Right renal pelvis (tissue), 4 donors: ENCODE measurements at regions not wholly inside any gene's neighbourhood (a gene's known extent, or its start where the extent isn't known, plus 50 kb on each side); places are given as distances from the start of the nearest gene placed in this dataset.
A peak's percentile ranks its signal among the peaks of the same experiment; 100 is the strongest.

Experiments used
- DNase-seq, 4 donors: peaks; one replicate each; pipeline ENCODE4 v3.0.0-alpha.2; 2013; ENCODE audit warnings: low read depth in 4 of 4, low spot score in 3 of 4, missing footprints in 1 of 4

GRCh38 chr20:24862186-24862585, 86.9 kb upstream of the CST7 start:
- no peak for DNase-seq

DNA sequence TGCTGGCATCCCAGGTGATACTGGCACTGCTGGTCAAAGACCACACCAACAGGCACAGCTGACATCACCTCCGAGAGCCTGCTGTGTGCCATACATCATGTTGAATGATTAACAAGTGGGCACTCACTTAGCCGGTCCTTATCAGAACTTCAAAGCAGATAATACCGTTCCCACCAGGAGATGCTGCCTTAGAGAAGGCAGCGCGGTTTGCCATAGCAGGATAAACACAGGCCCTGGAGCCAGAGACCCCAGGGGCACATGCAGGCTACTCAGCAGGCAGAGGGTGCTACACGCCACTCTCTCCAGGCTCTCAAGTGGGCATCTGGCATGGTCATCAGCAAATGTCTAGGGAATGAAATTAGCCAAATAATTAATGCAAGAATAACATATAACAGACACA, 86.5 kb upstream of the CST7 start:
- DNase-seq, result no peak

GRCh38 chr20:24863356-24863755, 85.7 kb upstream of the CST7 start:
- DNase-seq, result no peak

- no peak for DNase-seq
Observed at GRCh38 chr20:24866008-24866407, 83.1 kb upstream of the CST7 start.

DNA sequence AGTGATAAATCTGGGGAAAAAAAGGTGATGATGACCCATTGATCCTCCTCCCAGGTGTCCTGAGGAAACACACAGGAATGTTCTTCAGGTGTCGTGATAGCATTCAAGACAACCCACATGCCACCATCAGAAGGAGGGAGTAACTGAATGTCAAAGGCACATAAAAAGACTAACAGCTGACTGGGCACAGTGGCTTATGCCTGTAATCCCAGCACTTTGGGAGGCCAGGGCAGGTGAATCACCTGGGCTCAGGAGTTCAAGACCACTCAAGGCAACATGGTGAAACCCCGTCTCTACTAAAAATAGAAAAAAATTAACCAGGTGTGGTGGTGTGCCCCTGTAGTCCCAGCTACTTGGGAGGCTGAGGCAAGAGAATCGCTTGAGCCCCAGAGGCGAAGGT, 82.3 kb upstream of the CST7 start:
- no peak for DNase-seq

GRCh38 chr20:24867556-24867955, 81.5 kb upstream of the CST7 start:
- DNase-seq, result no peak

- DNase-seq, result no peak
Observed at GRCh38 chr20:24868396-24868927, 80.6 kb upstream of the CST7 start.

- DNase-seq, result no peak
Observed at GRCh38 chr20:24868959-24869358, 80.1 kb upstream of the CST7 start.

DNA sequence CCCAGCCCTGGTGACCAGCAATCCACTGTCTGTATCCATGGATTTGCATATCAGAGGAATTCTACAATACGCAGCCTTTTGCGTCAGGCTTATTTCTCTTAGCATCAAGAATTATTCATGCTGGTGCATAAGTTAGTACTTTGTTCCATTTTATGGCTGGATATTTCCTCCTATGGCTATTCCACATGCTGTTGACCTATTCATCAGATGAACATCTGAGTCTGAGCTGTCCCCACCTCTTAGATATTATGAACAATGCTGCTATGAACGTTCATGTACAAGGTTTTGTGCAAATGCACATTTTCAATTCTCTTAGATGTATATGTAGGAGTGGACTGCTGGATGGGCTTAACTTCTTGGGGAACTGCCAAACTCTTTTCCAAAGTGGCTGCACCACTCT, 79.0 kb upstream of the CST7 start:
- no peak for DNase-seq

- DNase-seq, result peak in 1 of 4 donors; percentile 34
Observed at GRCh38 chr20:24870881-24871280, 78.2 kb upstream of the CST7 start.

- DNase-seq, result no peak
Observed at GRCh38 chr20:24871480-24872213, 77.4 kb upstream of the CST7 start.

DNA sequence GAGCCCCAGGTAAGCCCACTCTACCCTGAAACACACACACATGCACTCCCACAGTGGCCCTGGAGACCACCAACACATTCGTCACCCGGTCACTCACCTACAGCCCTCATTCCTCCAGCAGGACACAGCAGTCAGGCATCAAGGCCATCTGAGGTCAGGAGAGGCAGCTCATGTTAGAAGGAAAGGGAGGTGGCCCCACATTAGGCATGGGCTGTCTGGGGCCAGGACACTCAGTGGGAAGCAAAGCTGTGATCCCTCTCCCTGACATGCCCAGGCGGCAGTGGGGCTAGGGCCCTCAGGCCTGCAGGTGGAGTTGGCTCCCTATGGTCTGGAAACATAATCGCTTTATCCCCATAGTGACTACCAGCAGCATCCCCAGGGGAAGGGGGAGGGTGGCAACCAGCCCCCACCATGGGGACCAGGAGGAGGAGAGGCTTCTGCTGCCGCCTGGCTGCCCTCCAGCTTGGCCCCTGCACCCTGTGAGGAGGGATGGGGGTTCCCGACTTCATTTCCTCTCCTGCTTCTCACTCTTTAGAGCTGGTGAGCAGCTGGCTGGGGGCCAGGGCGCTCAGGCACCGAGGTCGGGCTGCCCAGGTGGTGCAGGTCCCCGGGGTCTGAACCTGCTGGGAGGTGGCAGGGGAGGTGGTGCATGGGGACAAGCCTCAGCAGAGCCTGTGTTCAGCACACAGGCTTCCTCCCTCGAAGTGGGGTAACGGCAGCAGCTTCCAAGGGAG, 76.6 kb upstream of the CST7 start:
- no peak for DNase-seq

GRCh38 chr20:24873025-24873620, 75.9 kb upstream of the CST7 start:
- no peak for DNase-seq

DNA sequence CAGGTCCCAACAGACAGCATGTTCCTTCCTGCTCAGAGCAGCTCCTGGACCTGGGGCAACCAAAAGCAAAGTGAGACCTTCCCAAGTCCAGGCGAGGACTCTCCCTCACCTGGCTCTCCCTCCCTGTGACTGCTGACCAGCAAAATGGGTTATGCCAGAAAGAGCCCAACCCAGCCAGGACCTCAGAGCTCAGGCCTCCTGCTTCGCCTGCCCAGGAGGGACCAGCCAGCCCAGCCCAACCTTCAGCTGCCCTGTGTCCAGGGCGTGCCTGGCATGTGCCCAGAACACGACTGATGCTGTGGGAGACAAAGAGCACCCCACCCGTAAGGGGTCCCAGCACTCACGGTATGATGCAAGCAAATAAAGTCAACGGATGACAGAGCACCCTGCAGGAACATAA, 74.0 kb upstream of the CST7 start:
- no peak for DNase-seq

GRCh38 chr20:24877652-24878051, 71.4 kb upstream of the CST7 start:
- DNase-seq, result no peak

- DNase-seq, result no peak
Observed at GRCh38 chr20:24878657-24879056, 70.4 kb upstream of the CST7 start.

DNA sequence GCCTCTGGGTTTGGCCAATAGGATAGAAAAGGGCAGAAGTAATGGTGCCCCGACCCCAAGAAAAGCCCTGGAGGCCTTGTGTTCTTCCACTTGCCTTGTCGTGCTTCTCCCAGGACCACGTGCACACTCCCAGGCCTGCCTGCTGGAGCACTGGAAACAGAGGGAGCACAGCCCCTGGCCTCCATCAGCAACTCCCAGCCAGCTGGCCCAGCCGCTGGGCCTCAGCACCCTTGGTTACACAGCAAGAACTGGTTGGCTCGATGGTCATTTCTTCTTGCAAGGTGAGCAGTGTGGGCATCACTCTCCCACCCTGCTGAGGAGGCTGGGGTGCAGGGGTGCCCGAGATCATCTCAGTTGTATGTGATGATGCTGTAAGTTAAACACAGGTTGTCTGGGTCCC, 69.2 kb upstream of the CST7 start:
- DNase-seq, result no peak

DNA sequence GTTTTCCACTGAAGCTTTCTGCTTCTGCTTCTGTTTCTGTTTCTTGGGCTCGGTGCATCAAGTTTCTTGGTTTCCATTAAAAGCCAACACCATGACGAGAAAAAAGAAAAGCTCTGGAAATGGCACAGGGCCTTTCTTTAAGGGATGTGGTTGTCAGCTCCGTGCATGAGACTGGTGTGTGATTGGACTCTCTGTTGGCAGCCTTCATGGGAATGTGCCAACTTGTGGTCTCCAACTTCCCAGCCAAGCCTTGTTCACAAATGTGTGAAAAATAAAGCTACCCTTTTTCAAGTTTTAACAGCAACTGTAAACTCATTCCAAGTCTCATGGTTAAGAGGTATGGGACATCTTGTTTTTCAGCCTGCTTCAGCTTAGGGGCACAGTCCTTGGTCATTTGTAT, 68.7 kb upstream of the CST7 start:
- DNase-seq, result no peak

DNA sequence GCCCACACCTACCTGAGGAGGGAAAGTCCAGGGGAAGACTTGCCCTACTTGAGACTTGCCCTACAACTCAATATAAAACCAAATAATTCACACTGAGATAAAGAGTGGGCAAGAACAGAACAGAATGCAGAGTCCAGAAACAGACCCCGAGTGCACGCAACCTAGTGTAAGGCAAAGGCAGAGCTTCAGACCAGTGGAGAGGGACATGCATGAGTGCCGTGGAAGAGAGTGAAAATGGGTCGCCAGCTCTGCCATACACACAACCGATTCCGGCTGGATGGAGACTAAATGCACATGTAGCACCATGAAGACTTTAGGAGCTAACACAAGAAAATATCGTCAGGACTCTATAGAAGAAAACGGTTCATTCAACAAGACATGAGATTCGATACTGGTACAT, 58.8 kb upstream of the CST7 start:
- DNase-seq, result no peak

DNA sequence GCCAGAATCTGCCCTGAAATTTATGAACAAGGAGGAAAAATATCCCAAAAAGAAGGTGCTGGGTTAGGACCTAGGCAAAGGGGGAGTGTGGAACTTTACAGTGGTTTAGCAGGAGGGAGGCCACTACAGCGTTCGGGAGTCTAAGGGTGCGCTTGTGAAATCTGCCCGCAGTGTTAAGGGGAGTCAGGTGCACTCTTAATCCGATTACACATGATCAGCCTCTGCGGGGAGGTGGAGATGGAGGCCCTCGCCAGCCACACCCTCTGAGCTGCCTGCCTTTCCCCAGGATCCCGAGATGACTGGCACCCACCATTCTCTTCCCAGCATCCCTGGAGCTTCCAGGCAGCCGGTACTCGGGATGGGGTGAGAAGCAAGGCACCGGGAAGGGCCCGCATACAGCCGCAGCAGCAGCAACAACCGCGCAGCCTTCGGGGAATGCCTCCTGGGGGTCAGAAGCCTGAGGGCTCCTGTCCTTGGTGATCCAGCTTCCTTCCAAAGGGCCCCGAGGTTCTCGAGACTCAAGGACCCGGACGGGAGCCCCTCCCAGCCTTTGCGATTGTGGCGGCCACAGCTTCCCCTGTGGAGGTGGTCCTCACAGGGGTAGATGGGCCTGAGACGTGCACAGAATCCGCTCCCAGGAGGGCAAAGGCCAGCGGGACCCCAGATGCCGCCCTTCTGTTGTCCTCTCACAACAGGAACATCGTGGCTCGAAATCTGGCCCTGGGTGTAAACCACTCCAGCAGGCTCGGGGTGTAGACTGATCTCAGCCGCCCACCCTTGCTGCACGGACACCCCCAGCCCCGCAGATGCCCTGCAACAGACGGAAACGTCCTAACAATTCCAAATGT, 57.3 kb upstream of the CST7 start:
- no peak for DNase-seq

DNA sequence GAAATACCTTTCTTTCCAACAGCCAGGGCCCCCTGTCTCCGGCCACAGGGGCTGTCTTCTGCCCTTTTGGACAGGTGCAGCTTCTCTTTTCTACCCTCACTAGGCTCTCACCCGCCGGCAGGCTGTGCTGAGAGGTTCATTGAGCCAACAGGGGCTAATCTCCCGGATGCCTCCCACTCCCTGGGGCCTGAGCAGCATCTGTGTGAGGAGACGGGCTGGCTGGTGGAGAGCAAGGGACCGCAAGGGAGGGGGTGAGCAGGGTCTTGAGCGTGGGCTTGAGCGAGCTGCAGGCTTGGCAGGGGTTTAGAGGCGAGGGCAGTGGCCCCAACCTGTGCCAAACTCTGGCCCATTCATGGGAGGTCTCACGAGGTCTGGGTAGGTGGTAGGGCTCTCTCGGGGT, 56.5 kb upstream of the CST7 start:
- DNase-seq, result no peak
